Ishikawa (cell line): ENCODE measurements at regions not wholly inside any gene's neighbourhood (a gene's known extent, or its start where the extent isn't known, plus 50 kb on each side); places are given as distances from the start of the nearest gene placed in this dataset.

Experiments
- CEBPB ChIP-seq: IDR thresholded peaks from 2 replicates; pipeline ENCODE4 v1.6.1; 2012
- CREB1 ChIP-seq: IDR thresholded peaks from 2 replicates; pipeline ENCODE4 v1.6.1; 2012; ENCODE audit warnings: low read depth
- EGR1 ChIP-seq: IDR thresholded peaks from 2 replicates; pipeline ENCODE4 v1.6.1; 2012
- EP300 ChIP-seq: IDR thresholded peaks from 2 replicates; pipeline ENCODE4 v1.6.1; 2012; ENCODE audit warnings: borderline replicate concordance
- FOXM1 ChIP-seq: IDR thresholded peaks from 2 replicates; pipeline ENCODE4 v1.6.1; 2012; ENCODE audit warnings: low read depth, borderline replicate concordance
- MAX ChIP-seq: IDR thresholded peaks from 2 replicates; pipeline ENCODE4 v1.6.1; 2012
- NFIC ChIP-seq: IDR thresholded peaks from 2 replicates; pipeline ENCODE4 v1.6.1; 2012
- RAD21 ChIP-seq: IDR thresholded peaks from 2 replicates; pipeline ENCODE4 v1.6.1; 2012; ENCODE audit warnings: low read depth
- REST ChIP-seq: IDR thresholded peaks from 2 replicates; pipeline ENCODE4 v1.6.1; 2012; ENCODE audit warnings: low read depth, mild to moderate bottlenecking
- TAF1 ChIP-seq: IDR thresholded peaks from 2 replicates; pipeline ENCODE4 v1.6.1; 2012; ENCODE audit warnings: low read depth, mild to moderate bottlenecking
- TCF12 ChIP-seq: IDR thresholded peaks from 2 replicates; pipeline ENCODE4 v1.6.1; 2012; ENCODE audit warnings: low read depth
- TEAD4 ChIP-seq: IDR thresholded peaks from 2 replicates; pipeline ENCODE4 v1.6.1; 2012
- USF1 ChIP-seq: IDR thresholded peaks from 2 replicates; pipeline ENCODE4 v1.6.1; 2012
- YY1 ChIP-seq: IDR thresholded peaks from 2 replicates; pipeline ENCODE4 v1.6.1; 2012; ENCODE audit warnings: low read depth
- ZBTB7A ChIP-seq: IDR thresholded peaks from 2 replicates; pipeline ENCODE4 v1.6.1; 2012; ENCODE audit warnings: low read depth

- TF ChIP-seq USF1 = no peak
- TF ChIP-seq REST = no peak
- TF ChIP-seq CEBPB = no peak
- TF ChIP-seq EGR1 = no peak
- no peak for TF ChIP-seq RAD21
- no peak for TF ChIP-seq TAF1
- no peak for TF ChIP-seq EP300
- TF ChIP-seq YY1 = no peak
- TF ChIP-seq TCF12 = no peak
- no peak for TF ChIP-seq CREB1
- TF ChIP-seq MAX = no peak
- no peak for TF ChIP-seq FOXM1
- no peak for TF ChIP-seq ZBTB7A
- no peak for TF ChIP-seq NFIC
- TF ChIP-seq TEAD4 = no peak
Measured at GRCh38 chr12:113642216-113642615, 170.5 kb upstream of the LHX5 start.

GRCh38 chr12:113641426-113642030, 169.9 kb upstream of the LHX5 start:
- TF ChIP-seq EP300 (no peak), RAD21 (no peak), REST (no peak), CREB1 (no peak), ZBTB7A (no peak), NFIC (no peak), YY1 (no peak), CEBPB (no peak)

- no peak for TF ChIP-seq TEAD4
- TF ChIP-seq FOXM1 = no peak
- TF ChIP-seq ZBTB7A = no peak
- TF ChIP-seq RAD21 = no peak
- TF ChIP-seq EGR1 = no peak
- TF ChIP-seq CEBPB = no peak
- no peak for TF ChIP-seq MAX
- TF ChIP-seq TAF1 = no peak
- TF ChIP-seq USF1 = no peak
- no peak for TF ChIP-seq NFIC
- no peak for TF ChIP-seq CREB1
- TF ChIP-seq TCF12 = no peak
- TF ChIP-seq EP300 = no peak
Measured at GRCh38 chr12:113640837-113641236, 169.2 kb upstream of the LHX5 start.

- TF ChIP-seq EP300 = no peak
- no peak for TF ChIP-seq NFIC
- TF ChIP-seq USF1 = no peak
- TF ChIP-seq REST = no peak
- no peak for TF ChIP-seq CREB1
- TF ChIP-seq YY1 = no peak
- no peak for TF ChIP-seq TAF1
- no peak for TF ChIP-seq CEBPB
- no peak for TF ChIP-seq ZBTB7A
- no peak for TF ChIP-seq RAD21
- no peak for TF ChIP-seq TEAD4
- no peak for TF ChIP-seq FOXM1
- TF ChIP-seq EGR1 = no peak
- no peak for TF ChIP-seq MAX
- no peak for TF ChIP-seq TCF12
Measured at GRCh38 chr12:113639474-113639873, 167.8 kb upstream of the LHX5 start.
